B cell (primary cell): ENCODE measurements at regions not wholly inside any gene's neighbourhood (a gene's known extent, or its start where the extent isn't known, plus 50 kb on each side); places are given as distances from the start of the nearest gene placed in this dataset.

Experiments
- EZH2 ChIP-seq: IDR thresholded peaks from 2 replicates; pipeline ENCODE4 v1.6.1; 2012; ENCODE audit warnings: borderline replicate concordance, low read depth, mild to moderate bottlenecking, moderate library complexity, low read length; ENCODE audit not compliant: insufficient read depth, poor library complexity, severe bottlenecking
- TF ChIP-seq, protein P1 (sequence below): fragments of 200-600 bp; IDR thresholded peaks from one replicate; pipeline ENCODE4 v1.8.0; 2022; ENCODE audit warnings: antibody characterized with exemption, mild to moderate bottlenecking

DNA sequence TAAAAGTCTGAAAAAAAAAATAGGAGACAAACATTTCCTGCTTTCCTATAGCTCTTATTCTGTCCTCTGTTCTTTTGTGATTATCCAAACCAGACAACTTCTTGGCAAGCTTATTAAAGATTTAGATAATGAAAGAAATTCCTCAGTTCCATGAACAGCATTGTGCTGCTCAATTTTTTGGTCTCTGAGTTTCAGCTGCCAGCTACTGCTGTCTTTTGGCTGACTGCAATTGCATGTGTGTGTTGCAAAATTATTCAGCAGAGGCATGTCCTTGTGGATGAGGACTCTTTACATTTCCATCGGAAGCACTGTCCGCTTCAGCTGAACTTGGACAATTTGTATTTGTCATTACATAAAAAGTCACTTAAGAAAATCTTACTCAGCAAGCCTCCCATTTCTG is 397.3 kb upstream of the RASGRP1 start:
- TF ChIP-seq, protein P1, sequence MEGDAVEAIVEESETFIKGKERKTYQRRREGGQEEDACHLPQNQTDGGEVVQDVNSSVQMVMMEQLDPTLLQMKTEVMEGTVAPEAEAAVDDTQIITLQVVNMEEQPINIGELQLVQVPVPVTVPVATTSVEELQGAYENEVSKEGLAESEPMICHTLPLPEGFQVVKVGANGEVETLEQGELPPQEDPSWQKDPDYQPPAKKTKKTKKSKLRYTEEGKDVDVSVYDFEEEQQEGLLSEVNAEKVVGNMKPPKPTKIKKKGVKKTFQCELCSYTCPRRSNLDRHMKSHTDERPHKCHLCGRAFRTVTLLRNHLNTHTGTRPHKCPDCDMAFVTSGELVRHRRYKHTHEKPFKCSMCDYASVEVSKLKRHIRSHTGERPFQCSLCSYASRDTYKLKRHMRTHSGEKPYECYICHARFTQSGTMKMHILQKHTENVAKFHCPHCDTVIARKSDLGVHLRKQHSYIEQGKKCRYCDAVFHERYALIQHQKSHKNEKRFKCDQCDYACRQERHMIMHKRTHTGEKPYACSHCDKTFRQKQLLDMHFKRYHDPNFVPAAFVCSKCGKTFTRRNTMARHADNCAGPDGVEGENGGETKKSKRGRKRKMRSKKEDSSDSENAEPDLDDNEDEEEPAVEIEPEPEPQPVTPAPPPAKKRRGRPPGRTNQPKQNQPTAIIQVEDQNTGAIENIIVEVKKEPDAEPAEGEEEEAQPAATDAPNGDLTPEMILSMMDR: no peak
- TF ChIP-seq EZH2: no peak
